Psoas muscle (tissue), 7 donors: ENCODE measurements at regions not wholly inside any gene's neighbourhood (a gene's known extent, or its start where the extent isn't known, plus 50 kb on each side); places are given as distances from the start of the nearest gene placed in this dataset.

Experiments
- ATAC-seq, 4 donors: fragments of 200-7000 bp; cut with Tn5 transposase; one replicate each; pipeline ENCODE4 v1.9.1; 2020; ENCODE audit warnings: moderate library complexity in 3 of 4, mild to moderate bottlenecking in 2 of 4
- DNase-seq, 2 donors: peaks; one replicate each; pipeline ENCODE4 v3.0.0-alpha.2; 2020
- H3K27ac ChIP-seq: fragments of 200-600 bp; one replicate; pipeline ENCODE4 v1.8.0; 2022
- H3K27me3 ChIP-seq, 3 donors: fragments of 200-600 bp in 1 of 3; one replicate each; pipeline versions ENCODE4 v1.6.1 to v1.8.0; 2013 to 2022; ENCODE audit warnings: low read length in 2 of 3, mild to moderate bottlenecking in 2 of 3, moderate library complexity in 1 of 3; ENCODE audit not compliant: insufficient read depth in 3 of 3
- H3K36me3 ChIP-seq, 2 donors: fragments of 200-600 bp in 1 of 2; one replicate each; pipeline versions ENCODE4 v1.6.1 to v1.8.0; 2013 to 2022; ENCODE audit warnings: low read depth in 1 of 2, mild to moderate bottlenecking in 1 of 2, moderate library complexity in 1 of 2; ENCODE audit not compliant: insufficient read depth in 1 of 2
- H3K4me1 ChIP-seq: fragments of 200-600 bp; one replicate; pipeline ENCODE4 v1.8.0; 2022
- H3K4me3 ChIP-seq: fragments of 200-600 bp; one replicate; pipeline ENCODE4 v1.8.0; 2022; ENCODE audit warnings: mild to moderate bottlenecking
- H3K9me3 ChIP-seq: fragments of 200-600 bp; one replicate; pipeline ENCODE4 v1.8.0; 2022
- WGBS, 3 donors: extraction: QIAGEN DNeasy Blood & Tissue Kit; methylation state at CpG; one replicate each; pipeline versions ENCODE4 v1.1.6 to v1.1.7; 2013; 5-methylcytosine and 5-hydroxymethylcytosine counted together
- intact Hi-C, 2 donors: fragments of 100-400 bp; cut with DNase I; formaldehyde crosslinking; loops; one replicate each; pipeline versions ENCODE4 v1.11.0 to v1.14.2; 2022
- TF ChIP-seq, protein P1 (sequence below): fragments of 200-600 bp; IDR thresholded peaks from one replicate; pipeline ENCODE4 v1.8.0; 2022; ENCODE audit warnings: antibody characterized with exemption
- donor health status: healthy with polysubstance abuse.
- donor health status: DM: no; HTN: no; CAD: no; lungs with moderate emphysema.
- donor health status: Bipolar disorder and iron deficiency.
- donor health status: healthy.
- donor health status: DM: yes; HTN: yes; CAD: no.
- donor health status: DM: no; HTN: no; CAD: no.
- donor health status: DM: yes; HTN: yes; CAD: no.

DNA sequence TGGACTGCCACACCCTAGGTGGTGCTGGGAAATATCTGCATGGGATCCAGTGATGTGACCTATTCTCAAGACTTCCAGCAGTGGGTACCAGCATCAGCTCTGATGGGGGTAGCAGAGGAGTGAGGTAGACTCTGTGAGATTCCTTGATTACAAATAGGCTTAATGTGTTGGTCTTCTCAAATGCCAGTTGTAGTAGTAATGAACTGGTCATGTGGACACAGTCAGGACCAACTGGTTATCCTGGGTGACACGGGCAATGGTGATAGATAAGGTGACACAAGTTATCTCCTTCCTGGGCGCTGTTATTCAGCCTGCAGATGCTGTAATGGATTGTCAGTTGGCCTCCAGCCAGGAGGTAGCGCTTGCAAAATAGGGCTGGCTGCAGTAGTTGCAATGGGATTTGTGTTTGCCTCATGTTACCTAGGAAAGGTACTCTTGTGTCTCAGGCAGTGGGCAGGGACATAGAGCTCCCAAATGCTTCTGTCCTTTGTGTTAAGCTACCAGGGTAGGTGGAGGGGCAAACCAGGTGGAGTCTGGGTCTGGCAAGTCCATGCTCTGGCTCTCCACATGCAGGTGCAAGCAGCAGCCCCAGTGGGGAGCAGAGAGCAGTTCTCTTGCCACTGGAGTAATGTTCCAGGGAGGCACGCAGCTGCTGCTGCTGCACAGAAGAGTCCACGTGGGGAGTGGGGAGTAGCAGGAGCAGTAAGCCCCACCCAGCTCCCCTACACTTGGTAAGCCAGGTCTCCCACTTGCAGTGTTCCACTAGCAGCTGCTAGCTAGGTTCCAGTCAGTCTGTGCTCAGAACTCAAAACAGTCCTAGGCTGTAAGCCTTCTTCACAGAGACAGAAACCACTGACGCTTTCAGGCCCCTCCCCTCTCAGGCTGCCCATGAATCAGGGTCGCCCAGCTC lies 505.4 kb upstream of the DDX18 start:
- H3K27ac ChIP-seq: no peak overlapping the region
- intact Hi-C loops: no loop called here
- H3K27me3 ChIP-seq: no peaks in the 10 kb centered on the region
- ATAC-seq (no peak), DNase-seq (no peak)
- H3K4me1 ChIP-seq: no peaks in the 10 kb centered on the region
- H3K36me3 ChIP-seq: no peaks in the 10 kb centered on the region
- TF ChIP-seq, protein P1, sequence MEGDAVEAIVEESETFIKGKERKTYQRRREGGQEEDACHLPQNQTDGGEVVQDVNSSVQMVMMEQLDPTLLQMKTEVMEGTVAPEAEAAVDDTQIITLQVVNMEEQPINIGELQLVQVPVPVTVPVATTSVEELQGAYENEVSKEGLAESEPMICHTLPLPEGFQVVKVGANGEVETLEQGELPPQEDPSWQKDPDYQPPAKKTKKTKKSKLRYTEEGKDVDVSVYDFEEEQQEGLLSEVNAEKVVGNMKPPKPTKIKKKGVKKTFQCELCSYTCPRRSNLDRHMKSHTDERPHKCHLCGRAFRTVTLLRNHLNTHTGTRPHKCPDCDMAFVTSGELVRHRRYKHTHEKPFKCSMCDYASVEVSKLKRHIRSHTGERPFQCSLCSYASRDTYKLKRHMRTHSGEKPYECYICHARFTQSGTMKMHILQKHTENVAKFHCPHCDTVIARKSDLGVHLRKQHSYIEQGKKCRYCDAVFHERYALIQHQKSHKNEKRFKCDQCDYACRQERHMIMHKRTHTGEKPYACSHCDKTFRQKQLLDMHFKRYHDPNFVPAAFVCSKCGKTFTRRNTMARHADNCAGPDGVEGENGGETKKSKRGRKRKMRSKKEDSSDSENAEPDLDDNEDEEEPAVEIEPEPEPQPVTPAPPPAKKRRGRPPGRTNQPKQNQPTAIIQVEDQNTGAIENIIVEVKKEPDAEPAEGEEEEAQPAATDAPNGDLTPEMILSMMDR: no peak
- no peaks in the 10 kb centered on the region for H3K9me3 ChIP-seq
- no peak overlapping the region for H3K4me3 ChIP-seq
- WGBS, 3 donors: 62 to 78% (median 70%) methylated on average over 7 of the region's 7 CpGs

DNA sequence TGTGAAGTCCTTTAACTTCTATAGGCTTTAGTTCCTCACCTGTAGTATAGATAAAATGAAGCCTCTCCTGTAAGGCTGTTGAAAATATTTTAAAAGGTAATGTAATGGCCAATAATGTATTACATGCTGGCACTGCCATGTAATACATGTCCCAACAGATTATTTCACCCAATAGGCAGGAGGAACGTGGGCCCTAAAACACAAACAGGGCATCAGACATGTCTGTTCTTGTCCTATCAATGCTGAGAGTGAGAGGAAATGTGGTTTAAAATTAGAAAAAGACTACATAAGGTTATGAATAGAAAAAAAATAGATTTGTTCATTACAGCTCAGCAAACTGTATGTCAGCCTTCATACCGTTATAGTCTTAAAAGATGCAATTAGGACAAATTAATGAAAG lies 492.7 kb upstream of the DDX18 start:
- no peak for DNase-seq
- no peaks in the 10 kb centered on the region for H3K9me3 ChIP-seq
- WGBS, 3 donors: 75 to 80% (median 75%) methylated on average over 2 of the region's 2 CpGs

DNA sequence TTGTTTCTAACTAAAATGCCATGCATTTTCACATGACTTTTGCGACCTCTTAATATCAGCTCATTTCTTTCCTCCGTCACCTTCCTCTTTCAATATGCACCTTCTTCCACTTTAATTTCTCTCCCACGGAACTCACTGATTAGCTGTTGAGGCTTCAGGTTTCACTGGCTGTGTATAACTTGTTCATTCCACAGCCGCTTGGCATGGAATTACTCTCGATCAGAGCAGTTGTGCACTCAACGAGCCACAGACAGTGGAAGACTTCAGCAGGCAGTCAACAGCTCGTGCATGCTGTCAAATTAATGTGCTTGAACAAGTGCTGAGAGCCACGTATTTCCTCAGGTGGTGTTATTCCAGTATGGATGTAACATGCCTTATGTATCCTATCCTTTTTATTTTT lies 491.2 kb upstream of the DDX18 start:
- no peaks in the 10 kb centered on the region for H3K27me3 ChIP-seq
- no peaks in the 10 kb centered on the region for H3K4me1 ChIP-seq
- H3K27ac ChIP-seq: no peak overlapping the region
- no peak overlapping the region for H3K4me3 ChIP-seq
- ATAC-seq (no peak), DNase-seq (no peak)
- TF ChIP-seq, protein P1: no peak
- no peaks in the 10 kb centered on the region for H3K36me3 ChIP-seq
- no peaks in the 10 kb centered on the region for H3K9me3 ChIP-seq
- intact Hi-C loops: no loop called here
- 12 to 17% (median 14%) methylated on average over 8 of the region's 8 CpGs for WGBS, 3 donors

More for the DNA sequence above, 492.7 kb upstream of the DDX18 start:
- TF ChIP-seq, protein P1: no peak
- H3K4me1 ChIP-seq: no peaks in the 10 kb centered on the region
- H3K27ac ChIP-seq: no peak overlapping the region
- no peak overlapping the region for H3K4me3 ChIP-seq
- intact Hi-C loops: no loop called here
- no peaks in the 10 kb centered on the region for H3K27me3 ChIP-seq
- no peak for ATAC-seq
- no peaks in the 10 kb centered on the region for H3K36me3 ChIP-seq

DNA sequence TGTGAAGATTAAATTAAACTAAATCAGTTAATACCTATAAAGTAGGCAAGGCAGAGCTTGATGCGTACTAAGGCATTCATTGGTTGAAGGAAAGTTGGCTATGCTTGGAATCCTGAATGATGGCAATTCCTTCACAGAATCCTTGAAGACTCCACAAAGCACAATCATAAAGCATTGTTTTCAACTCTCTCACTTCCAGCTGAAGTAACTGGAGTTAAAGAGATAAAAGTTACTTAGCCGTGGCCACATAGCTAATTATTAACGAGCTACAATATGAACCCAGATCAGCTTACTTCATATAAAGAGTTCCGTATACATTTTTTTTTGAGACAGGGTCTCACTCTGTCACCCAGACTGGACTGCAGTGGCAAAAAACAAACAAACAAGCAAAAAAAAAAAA lies 483.9 kb upstream of the DDX18 start:
- 70 to 91% (median 73%) methylated on average over 4 of the region's 4 CpGs for WGBS, 3 donors
- ATAC-seq (no peak), DNase-seq (no peak)
- no peak overlapping the region for H3K4me3 ChIP-seq
- H3K36me3 ChIP-seq: no peaks in the 10 kb centered on the region
- intact Hi-C loops: no loop called here
- TF ChIP-seq, protein P1: no peak
- H3K9me3 ChIP-seq: no peaks in the 10 kb centered on the region
- no peak overlapping the region for H3K27ac ChIP-seq
- no peaks in the 10 kb centered on the region for H3K27me3 ChIP-seq
- no peaks in the 10 kb centered on the region for H3K4me1 ChIP-seq
